ENCODE measurements at regions not wholly inside any gene's neighbourhood (a gene's known extent, or its start where the extent isn't known, plus 50 kb on each side); places are given as distances from the start of the nearest gene placed in this dataset.
"Not testable (repeated sequence)": the region's sequence is repeated elsewhere in the genome, so short reads cannot be mapped to it uniquely, and the experiment has no call there.

DNA sequence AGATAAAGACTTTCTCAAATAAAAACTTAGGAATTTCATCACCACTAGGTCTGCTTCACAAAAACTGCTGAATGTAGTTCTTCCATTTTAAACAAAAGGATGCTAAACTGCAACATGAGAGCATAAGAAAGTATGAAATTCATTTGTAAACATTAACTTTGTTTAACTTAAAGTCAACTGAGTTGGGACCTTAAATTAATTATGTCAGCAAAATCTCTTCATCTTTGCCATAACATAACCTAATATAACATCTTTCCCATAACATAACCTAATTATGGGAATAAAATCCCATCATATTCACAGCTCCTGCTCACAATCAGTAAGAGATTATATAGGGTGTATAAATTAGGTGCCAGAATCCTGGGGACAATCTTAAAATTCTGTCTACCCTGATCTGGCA lies 78.8 kb upstream of the PCSK5 start:
- DNase-seq: no peak

DNA sequence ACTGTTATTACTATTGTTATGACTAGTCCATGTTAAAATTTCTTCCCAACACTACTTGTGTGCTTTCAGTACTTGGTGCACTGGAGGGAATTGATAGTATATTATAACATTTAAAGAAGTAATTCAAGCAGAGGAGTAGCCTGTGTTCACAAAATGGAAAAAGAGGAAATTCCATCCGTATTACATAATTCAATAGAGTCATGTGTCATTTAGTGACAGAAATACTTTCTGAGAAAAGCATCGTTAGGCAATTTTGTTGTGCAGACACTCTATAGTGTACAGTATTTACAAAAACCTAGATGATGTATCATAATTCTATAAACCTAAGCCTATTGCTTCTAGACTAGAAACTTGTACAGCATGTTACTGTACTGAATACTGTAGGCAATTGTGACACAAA lies 78.3 kb upstream of the PCSK5 start:
- no peak for DNase-seq

DNA sequence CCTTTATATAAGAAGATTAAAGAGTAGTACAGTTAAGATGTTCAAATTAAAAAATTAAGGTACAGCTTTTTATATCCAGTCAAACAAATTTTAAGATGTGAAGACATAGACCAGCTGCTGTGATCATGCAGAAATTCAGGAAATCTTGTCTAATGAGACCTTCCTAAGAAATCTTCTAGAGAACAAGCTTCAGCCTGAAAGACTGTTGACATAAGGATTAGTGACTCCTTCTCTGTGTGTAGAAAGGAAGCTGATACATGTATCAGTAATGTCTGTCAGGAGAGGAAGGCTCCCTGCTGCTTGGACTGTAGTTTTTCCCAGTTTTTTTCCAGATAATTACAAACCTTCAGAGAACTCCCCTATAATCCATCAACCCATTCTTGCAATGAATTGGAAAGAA lies 75.8 kb upstream of the PCSK5 start:
- no peak for DNase-seq

DNA sequence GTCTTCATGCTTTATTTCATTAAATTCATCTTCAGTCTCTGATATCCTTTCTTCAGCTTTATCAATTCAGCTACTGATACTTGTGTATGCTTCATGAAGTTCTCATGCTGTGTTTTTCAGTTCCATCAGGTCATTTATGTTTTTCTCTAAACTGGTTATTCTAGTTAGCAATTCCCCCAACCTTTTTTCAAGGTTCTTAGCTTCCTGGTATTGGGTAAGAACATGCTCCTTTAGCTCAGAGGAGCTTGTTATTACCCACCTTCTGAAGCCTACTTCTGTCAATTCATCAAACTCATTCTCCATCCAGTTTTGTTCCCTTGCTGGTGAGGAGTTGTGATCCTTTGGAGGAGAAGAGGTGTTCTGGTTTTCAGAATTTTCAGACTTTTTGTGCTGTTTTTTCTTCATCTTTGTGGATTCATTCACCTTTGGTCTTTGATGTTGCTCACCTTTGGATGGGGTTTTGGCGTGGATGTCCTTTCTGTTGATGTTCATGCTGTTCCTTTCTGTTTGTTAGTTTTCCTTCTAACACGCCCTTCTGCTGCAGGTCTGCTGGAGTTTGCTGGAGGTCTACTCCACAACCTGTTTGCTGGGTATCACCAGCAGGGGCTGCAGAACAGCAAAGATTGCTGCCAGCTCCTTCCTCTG lies 69.9 kb upstream of the PCSK5 start:
- not testable (repeated sequence) for DNase-seq

DNA sequence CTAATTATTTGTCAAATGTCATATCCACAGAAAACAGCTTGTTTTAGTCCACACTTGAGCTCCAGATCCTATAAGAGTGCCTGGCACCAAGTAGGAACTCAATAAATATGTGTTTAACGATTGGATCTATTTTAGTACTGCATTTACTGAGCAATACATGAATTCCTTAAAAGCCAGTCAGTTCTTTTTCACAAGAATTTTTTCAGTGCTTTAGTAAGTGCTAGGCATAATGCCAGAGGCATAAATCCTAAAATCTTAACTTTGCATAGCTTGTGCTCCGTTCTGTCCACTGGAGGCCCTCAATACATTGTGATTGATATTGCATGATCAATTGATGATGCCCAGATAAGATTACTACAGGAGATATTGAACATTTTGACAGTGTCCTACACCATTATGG lies 67.3 kb upstream of the PCSK5 start:
- no peak for DNase-seq

DNA sequence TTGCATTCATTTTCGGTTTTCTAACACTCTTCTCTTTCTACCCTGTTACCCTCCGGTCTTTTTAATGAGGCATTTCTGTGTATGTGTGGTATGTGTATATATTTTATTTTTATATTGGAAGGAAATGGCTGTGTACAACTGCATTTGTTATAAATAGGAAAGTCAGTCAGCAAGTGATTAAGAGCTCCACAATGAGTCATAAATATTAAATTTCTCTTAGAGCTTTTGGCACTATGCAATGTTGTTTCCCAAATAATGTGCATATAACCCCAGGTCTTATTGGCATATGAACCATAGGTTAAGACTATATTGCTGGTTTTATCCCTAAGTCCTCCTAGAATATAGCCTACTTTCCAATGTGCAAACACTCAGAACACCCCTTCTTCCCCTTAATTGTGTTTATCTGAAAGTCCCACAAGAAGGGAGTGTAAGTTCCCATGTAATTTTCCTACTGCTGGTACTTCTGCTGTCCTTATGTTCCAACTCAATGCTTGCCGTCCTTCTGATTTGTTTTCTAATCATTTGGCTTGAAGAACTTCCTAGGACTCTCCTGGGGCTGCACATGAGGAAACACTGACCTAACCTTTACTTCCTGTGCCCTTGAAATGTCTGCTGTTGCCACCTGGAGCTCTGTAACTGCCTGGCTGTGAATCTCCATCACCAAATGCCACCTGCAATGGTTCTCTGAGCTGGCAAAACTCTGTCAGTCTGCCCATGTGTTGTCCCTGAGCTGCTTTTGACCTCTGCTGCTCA lies 65.5 kb upstream of the PCSK5 start:
- no peak for DNase-seq

DNA sequence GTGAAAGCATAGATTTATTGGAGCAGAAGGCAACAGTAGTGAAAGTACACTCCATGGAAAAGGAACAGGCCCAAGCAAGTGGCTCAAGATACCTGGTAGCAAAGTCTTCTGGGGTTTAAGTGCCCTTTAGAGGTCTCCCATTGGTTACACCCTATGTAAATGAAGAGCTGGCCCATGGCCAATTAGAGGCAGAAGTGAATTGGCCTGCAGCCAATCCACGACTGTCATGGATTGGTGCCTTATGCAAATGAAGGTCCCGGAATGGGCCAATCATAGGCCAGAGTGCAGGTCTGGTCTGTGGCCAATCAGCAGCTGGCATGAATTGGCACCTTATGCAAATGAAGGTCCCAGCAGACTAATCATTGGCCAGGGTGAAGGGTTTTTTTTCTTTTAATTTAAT lies 64.2 kb upstream of the PCSK5 start:
- no peak for DNase-seq

DNA sequence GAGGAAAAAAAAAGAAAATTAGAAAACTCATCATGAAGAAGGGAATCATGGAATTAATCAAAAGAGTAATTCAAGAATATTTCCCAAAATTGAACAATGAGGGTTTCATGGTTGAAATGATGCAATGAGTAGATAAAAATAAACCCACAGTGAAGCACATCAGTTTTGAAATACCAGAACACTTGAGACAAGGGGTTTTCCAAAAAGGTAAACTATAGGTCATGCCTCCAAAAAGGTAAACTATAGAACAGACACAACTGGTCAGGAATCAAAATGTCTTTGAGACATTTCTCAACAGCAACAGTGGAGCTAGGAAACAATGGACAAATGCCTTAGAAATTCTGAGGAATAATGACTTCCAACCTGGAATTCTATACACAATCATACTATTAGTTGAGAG lies 60.2 kb upstream of the PCSK5 start:
- DNase-seq: no peak

DNA sequence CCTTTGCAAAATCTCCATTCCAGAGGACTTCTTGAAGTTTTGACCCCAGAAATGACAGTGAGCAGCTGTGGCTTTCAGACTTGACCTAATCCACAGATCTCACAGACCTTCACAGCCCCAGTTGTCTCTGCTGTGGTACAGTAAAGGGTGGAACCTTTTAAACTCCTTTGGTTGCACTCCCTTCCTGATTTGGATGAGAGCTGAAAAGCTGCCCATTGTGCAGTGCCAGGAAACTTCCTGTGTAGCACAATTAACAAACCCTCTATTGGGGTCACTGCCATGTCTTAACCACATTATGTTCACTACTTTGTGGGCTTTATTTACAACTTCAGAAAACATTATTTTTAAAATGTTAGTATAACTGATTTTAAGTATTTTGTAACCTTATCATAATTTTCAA lies 56.7 kb upstream of the PCSK5 start:
- no peak for DNase-seq

DNA sequence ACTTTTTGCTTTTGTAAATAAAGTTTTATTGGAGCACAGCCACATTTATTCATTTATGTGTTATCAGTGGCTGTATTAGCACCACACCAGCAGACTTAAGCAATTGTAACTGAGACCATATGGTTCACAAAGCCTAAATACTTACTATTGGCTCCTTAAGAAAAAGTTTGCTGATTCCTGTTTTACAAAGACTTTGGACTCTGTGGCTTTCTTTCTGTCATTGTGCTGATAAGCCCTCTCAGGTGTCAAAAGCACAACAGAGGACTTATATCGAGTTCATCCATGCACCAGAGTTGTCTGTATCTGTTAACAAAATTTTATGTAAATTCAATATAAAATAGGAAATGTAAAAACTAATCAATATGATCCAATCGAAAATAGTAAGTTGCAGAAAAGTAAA lies 55.6 kb upstream of the PCSK5 start:
- DNase-seq: no peak

All from activated CD4-positive, alpha-beta T cell treated with anti-CD3 and anti-CD28 coated beads, Interleukin-2, amount 50 U/mL, for 1 hour (primary cell).